Fibroblast of lung (primary cell): ENCODE measurements at regions not wholly inside any gene's neighbourhood (a gene's known extent, or its start where the extent isn't known, plus 50 kb on each side); places are given as distances from the start of the nearest gene placed in this dataset.

ENCODE experiments used
- DNase-seq, 2 donors: peaks; one replicate each; pipeline versions ENCODE4 v3.0.0 to v3.0.0-alpha.2; 2010; ENCODE audit warnings: low read depth in 2 of 2
- H2AFZ ChIP-seq: 2 replicates; pipeline ENCODE4 v1.5.1; 2012; ENCODE audit warnings: low read length, control low read depth, inconsistent platforms
- H3K27ac ChIP-seq: 2 replicates; pipeline ENCODE4 v1.5.1; 2011; ENCODE audit warnings: low read length, control low read depth; ENCODE audit not compliant: insufficient read depth
- H3K27me3 ChIP-seq: 2 replicates; pipeline ENCODE4 v1.5.1; 2011; ENCODE audit warnings: mild to moderate bottlenecking, low read length; ENCODE audit not compliant: control insufficient read depth, insufficient read depth
- H3K36me3 ChIP-seq: 2 replicates; pipeline ENCODE4 v1.5.1; 2011; ENCODE audit warnings: low read length; ENCODE audit not compliant: control insufficient read depth, insufficient read depth
- H3K4me1 ChIP-seq: 2 replicates; pipeline ENCODE4 v1.5.1; 2011; ENCODE audit warnings: low read length; ENCODE audit not compliant: control insufficient read depth, insufficient read depth; ENCODE audit errors: extremely low read depth
- H3K4me2 ChIP-seq: 2 replicates; pipeline ENCODE4 v1.5.1; 2011; ENCODE audit warnings: low read length, control low read depth; ENCODE audit not compliant: insufficient read depth; ENCODE audit errors: extremely low read depth
- H3K4me3 ChIP-seq, 4 experiments: fragments of 200-600 bp in 1 of 4; sonication (generic) in 1 of 4; replicated peaks in 1 of 4; 2 replicates each; pipeline ENCODE4 v1.5.1; 2011 to 2016; ENCODE audit warnings: low read length in 4 of 4, low read depth in 3 of 4, mild to moderate bottlenecking in 3 of 4, control low read depth in 2 of 4, inconsistent platforms in 1 of 4, mixed read lengths in 1 of 4; ENCODE audit not compliant: insufficient read depth in 1 of 4; ENCODE audit errors: control extremely low read depth in 1 of 4
- H3K79me2 ChIP-seq: 2 replicates; pipeline ENCODE4 v1.5.1; 2012; ENCODE audit warnings: mild to moderate bottlenecking, low read length, inconsistent platforms; ENCODE audit not compliant: control insufficient read depth, insufficient read depth
- H3K9ac ChIP-seq: 2 replicates; pipeline ENCODE4 v1.5.1; 2011; ENCODE audit warnings: mild to moderate bottlenecking, low read length, control low read depth; ENCODE audit not compliant: insufficient read depth
- H3K9me3 ChIP-seq: 2 replicates; pipeline ENCODE4 v1.5.1; 2012; ENCODE audit warnings: low read depth, low read length; ENCODE audit not compliant: control insufficient read depth, insufficient read depth
- H4K20me1 ChIP-seq: 2 replicates; pipeline ENCODE4 v1.5.1; 2011; ENCODE audit warnings: low read length; ENCODE audit not compliant: control insufficient read depth, insufficient read depth; ENCODE audit errors: extremely low read depth
- EZH2 ChIP-seq: IDR thresholded peaks from 2 replicates; pipeline ENCODE4 v1.5.1; 2012; ENCODE audit warnings: low read length, control low read depth, mild to moderate bottlenecking; ENCODE audit errors: missing control alignments
- TF ChIP-seq, protein P1 (sequence below), 2 donors: IDR thresholded peaks in 1 of 2; conservative IDR thresholded peaks in 1 of 2; 1 replicate in 1 of 2; 2 replicates in 1 of 2; pipeline ENCODE4 v1.5.1; 2011 to 2012; ENCODE audit warnings: low read length in 2 of 2, control low read depth in 1 of 2, inconsistent platforms in 1 of 2, low read depth in 1 of 2, mild to moderate bottlenecking in 1 of 2

DNA sequence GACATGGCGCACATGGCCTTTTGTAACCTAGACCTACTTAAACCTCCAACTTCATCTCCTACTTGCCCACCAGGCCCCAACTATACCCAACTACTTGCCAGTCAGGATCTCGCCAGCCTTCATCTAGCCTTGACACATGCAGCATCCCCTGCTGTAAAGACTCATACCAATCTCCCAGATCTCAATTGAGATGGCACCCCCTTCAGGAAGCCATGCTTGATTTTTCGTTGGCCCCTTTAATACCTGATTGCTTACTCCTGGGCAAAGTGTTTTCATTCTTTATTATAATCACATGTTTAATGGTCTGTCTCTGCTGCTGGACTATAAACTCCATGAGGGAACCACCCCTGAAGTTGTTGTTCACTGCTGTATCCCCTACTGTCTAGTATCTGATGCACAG, 150.8 kb downstream of the SOX2 start:
- H3K27me3 ChIP-seq, result no peaks in the 10 kb centered on the region
- no peaks in the 10 kb centered on the region for H3K79me2 ChIP-seq
- no peaks in the 10 kb centered on the region for H3K36me3 ChIP-seq
- no peak overlapping the region for H3K4me3 ChIP-seq
- H4K20me1 ChIP-seq, result no peaks in the 10 kb centered on the region
- no peak overlapping the region for H3K27ac ChIP-seq
- H3K9me3 ChIP-seq, result no peaks in the 10 kb centered on the region
- no peak for DNase-seq
- no peak overlapping the region for H3K9ac ChIP-seq
- no peak overlapping the region for H3K4me2 ChIP-seq
- H3K4me1 ChIP-seq, result no peaks in the 10 kb centered on the region
- TF ChIP-seq, protein P1, sequence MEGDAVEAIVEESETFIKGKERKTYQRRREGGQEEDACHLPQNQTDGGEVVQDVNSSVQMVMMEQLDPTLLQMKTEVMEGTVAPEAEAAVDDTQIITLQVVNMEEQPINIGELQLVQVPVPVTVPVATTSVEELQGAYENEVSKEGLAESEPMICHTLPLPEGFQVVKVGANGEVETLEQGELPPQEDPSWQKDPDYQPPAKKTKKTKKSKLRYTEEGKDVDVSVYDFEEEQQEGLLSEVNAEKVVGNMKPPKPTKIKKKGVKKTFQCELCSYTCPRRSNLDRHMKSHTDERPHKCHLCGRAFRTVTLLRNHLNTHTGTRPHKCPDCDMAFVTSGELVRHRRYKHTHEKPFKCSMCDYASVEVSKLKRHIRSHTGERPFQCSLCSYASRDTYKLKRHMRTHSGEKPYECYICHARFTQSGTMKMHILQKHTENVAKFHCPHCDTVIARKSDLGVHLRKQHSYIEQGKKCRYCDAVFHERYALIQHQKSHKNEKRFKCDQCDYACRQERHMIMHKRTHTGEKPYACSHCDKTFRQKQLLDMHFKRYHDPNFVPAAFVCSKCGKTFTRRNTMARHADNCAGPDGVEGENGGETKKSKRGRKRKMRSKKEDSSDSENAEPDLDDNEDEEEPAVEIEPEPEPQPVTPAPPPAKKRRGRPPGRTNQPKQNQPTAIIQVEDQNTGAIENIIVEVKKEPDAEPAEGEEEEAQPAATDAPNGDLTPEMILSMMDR (conservative IDR thresholded peaks at IDR 0.05 in 1 of 2, IDR thresholded peaks at IDR 0.05 in 1 of 2; ENCODE audit: low read depth in 1 of 2, low read length in 2 of 2), result no peak
- TF ChIP-seq EZH2, result no peak
- no peak overlapping the region for H2AFZ ChIP-seq

DNA sequence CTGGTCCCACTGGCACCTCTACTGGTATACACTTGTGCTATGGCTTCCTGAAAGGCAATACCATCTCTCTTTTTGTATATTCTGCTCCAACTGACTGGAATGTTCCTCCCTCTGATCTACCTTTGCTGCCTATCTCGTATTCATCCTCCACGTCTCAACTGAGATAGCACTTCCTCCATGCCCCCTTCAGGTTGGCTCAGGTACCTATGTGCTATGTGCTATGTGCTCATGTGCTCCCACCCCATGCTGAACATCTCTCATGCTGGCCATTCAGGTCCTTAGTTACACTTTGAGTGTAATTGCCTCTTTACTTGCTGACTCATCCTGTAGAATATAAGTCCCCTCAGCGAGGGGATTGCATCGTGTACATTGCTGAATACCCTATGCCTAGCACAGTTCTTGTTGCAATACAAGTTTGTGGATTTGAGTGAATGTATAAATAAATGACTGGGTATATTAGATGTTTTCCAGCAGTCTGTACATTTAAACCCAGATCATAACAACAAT, 156.9 kb downstream of the SOX2 start:
- Histone ChIP-seq H3K79me2 (no peaks in the 10 kb centered on the region), H3K4me3 (no peak overlapping the region), H3K4me2 (no peak overlapping the region), H3K9ac (no peak overlapping the region), H3K9me3 (no peaks in the 10 kb centered on the region), H4K20me1 (no peaks in the 10 kb centered on the region), H3K27ac (no peak overlapping the region), H2AFZ (no peak overlapping the region), H3K36me3 (no peaks in the 10 kb centered on the region), H3K27me3 (no peaks in the 10 kb centered on the region), H3K4me1 (no peaks in the 10 kb centered on the region)
- TF ChIP-seq, protein P1 (conservative IDR thresholded peaks at IDR 0.05 in 1 of 2, IDR thresholded peaks at IDR 0.05 in 1 of 2; ENCODE audit: low read depth in 1 of 2, low read length in 2 of 2), result no peak
- DNase-seq, result no peak

DNA sequence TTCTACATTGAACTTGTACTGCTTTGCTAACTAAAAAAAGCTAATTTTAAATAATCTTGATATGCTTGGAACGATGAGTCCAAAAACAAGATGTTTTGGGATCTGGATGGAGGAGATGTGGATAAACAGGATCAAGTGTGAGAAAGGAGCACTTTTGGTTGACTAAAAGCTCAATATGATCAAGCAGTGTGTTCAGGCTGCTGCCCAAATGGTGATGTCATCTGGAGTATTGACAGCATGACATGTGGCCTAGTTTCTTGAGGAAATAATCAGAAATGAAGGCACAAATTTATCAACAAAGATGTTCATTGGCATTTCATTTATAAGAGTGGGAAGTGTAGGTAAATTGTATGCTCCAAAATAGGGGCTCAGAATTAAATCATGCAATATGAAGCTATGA, 161.2 kb downstream of the SOX2 start:
- Histone ChIP-seq H3K36me3 (no peaks in the 10 kb centered on the region), H3K27me3 (no peaks in the 10 kb centered on the region), H3K9me3 (no peaks in the 10 kb centered on the region), H3K4me3 (no peak overlapping the region), H3K9ac (no peak overlapping the region), H2AFZ (no peak overlapping the region), H4K20me1 (no peaks in the 10 kb centered on the region), H3K79me2 (no peaks in the 10 kb centered on the region), H3K27ac (no peak overlapping the region), H3K4me1 (no peaks in the 10 kb centered on the region), H3K4me2 (no peak overlapping the region)
- TF ChIP-seq EZH2, result no peak
- TF ChIP-seq, protein P1 (conservative IDR thresholded peaks at IDR 0.05 in 1 of 2, IDR thresholded peaks at IDR 0.05 in 1 of 2; ENCODE audit: low read depth in 1 of 2, low read length in 2 of 2), result no peak
- DNase-seq, result no peak
